ENCODE measurements at regions not wholly inside any gene's neighbourhood (a gene's known extent, or its start where the extent isn't known, plus 50 kb on each side); places are given as distances from the start of the nearest gene placed in this dataset.
"Not testable (repeated sequence)": the region's sequence is repeated elsewhere in the genome, so short reads cannot be mapped to it uniquely, and the experiment has no call there.

GRCh38 chr14:58904776-58905175 is 267.0 kb downstream of the DACT1 start:
- intact Hi-C loops (cut with DNase I) = no loop called here
- no peak for ATAC-seq
- DNase-seq (ENCODE audit: missing footprints) = no peak

GRCh38 chr14:58907803-58908202 is 270.0 kb downstream of the DACT1 start:
- DNase-seq (ENCODE audit: missing footprints) (no peak), ATAC-seq (no peak)
- intact Hi-C loops (cut with DNase I) = no loop called here

GRCh38 chr14:58912287-58912686 is 274.5 kb downstream of the DACT1 start:
- intact Hi-C loops (cut with DNase I) = no loop called here
- ATAC-seq = no peak
- no peak for DNase-seq (ENCODE audit: missing footprints)

GRCh38 chr14:58912799-58913432 is 275.2 kb downstream of the DACT1 start:
- no peak for DNase-seq (ENCODE audit: missing footprints)
- intact Hi-C loops (cut with DNase I) = no loop called here
- no peak for ATAC-seq

GRCh38 chr14:58914279-58914855 is 274.1 kb upstream of the DAAM1 start:
- intact Hi-C loops (cut with DNase I) = no loop called here
- ATAC-seq = no peak
- DNase-seq (ENCODE audit: missing footprints) = no peak

GRCh38 chr14:58915646-58916045 is 272.8 kb upstream of the DAAM1 start:
- intact Hi-C loops (cut with DNase I) = no loop called here
- DNase-seq (ENCODE audit: missing footprints) (no peak), ATAC-seq (no peak)

- DNase-seq (ENCODE audit: missing footprints) (no peak), ATAC-seq (no peak)
- intact Hi-C loops (cut with DNase I) = no loop called here
Observed at GRCh38 chr14:58918066-58918738, 270.3 kb upstream of the DAAM1 start.

- no peak for DNase-seq (ENCODE audit: missing footprints)
- intact Hi-C loops (cut with DNase I) = no loop called here
Observed at GRCh38 chr14:58919217-58919616, 269.2 kb upstream of the DAAM1 start.

GRCh38 chr14:58920230-58920629 is 268.2 kb upstream of the DAAM1 start:
- intact Hi-C loops (cut with DNase I) = no loop called here
- ATAC-seq = no peak

More at GRCh38 chr14:58919217-58919616, 269.2 kb upstream of the DAAM1 start:
- no peak for ATAC-seq

GRCh38 chr14:58922201-58922940 is 266.1 kb upstream of the DAAM1 start:
- not testable (repeated sequence) for ATAC-seq; DNase-seq (ENCODE audit: missing footprints)

More at GRCh38 chr14:58920230-58920629, 268.2 kb upstream of the DAAM1 start:
- DNase-seq (ENCODE audit: missing footprints) = no peak

GRCh38 chr14:58923751-58924405 is 264.6 kb upstream of the DAAM1 start:
- DNase-seq (ENCODE audit: missing footprints) = no peak
- intact Hi-C loops (cut with DNase I) = no loop called here
- no peak for ATAC-seq

More at GRCh38 chr14:58922201-58922940, 266.1 kb upstream of the DAAM1 start:
- intact Hi-C loops (cut with DNase I) = not testable (repeated sequence)

- intact Hi-C loops (cut with DNase I) = no loop called here
- DNase-seq (ENCODE audit: missing footprints) = no peak
- no peak for ATAC-seq
Observed at GRCh38 chr14:58941629-58942028, 246.8 kb upstream of the DAAM1 start.

- intact Hi-C loops (cut with DNase I) = no loop called here
- DNase-seq (ENCODE audit: missing footprints) (no peak), ATAC-seq (no peak)
Observed at GRCh38 chr14:58942516-58942915, 246.0 kb upstream of the DAAM1 start.

- DNase-seq (ENCODE audit: missing footprints) = no peak
- ATAC-seq = no peak
- intact Hi-C loops (cut with DNase I) = no loop called here
Observed at GRCh38 chr14:58944343-58944967, 244.0 kb upstream of the DAAM1 start.

- no peak for ATAC-seq
- intact Hi-C loops (cut with DNase I) = no loop called here
- DNase-seq (ENCODE audit: missing footprints) = no peak
Observed at GRCh38 chr14:58944968-58945356, 243.5 kb upstream of the DAAM1 start.

GRCh38 chr14:58946431-58946830 is 242.0 kb upstream of the DAAM1 start:
- DNase-seq (ENCODE audit: missing footprints) = no peak
- intact Hi-C loops (cut with DNase I) = no loop called here
- ATAC-seq = no peak

- intact Hi-C loops (cut with DNase I) = no loop called here
- no peak for ATAC-seq
- DNase-seq (ENCODE audit: missing footprints) = no peak
Observed at GRCh38 chr14:58947156-58947555, 241.3 kb upstream of the DAAM1 start.

GRCh38 chr14:58947814-58948445 is 240.5 kb upstream of the DAAM1 start:
- DNase-seq (ENCODE audit: missing footprints) = peak; percentile 53
- intact Hi-C loops (cut with DNase I) = no loop called here
- no peak for ATAC-seq

Measured in Right ventricle myocardium inferior (tissue), 1 donor.